NK-92 (cell line): ENCODE measurements at regions not wholly inside any gene's neighbourhood (a gene's known extent, or its start where the extent isn't known, plus 50 kb on each side); places are given as distances from the start of the nearest gene placed in this dataset.

Experiments
- DNase-seq: peaks from one replicate; lab custom pipeline; 2025; ENCODE audit not compliant: unreplicated experiment; lab: John Stamatoyannopoulos, UW

DNA sequence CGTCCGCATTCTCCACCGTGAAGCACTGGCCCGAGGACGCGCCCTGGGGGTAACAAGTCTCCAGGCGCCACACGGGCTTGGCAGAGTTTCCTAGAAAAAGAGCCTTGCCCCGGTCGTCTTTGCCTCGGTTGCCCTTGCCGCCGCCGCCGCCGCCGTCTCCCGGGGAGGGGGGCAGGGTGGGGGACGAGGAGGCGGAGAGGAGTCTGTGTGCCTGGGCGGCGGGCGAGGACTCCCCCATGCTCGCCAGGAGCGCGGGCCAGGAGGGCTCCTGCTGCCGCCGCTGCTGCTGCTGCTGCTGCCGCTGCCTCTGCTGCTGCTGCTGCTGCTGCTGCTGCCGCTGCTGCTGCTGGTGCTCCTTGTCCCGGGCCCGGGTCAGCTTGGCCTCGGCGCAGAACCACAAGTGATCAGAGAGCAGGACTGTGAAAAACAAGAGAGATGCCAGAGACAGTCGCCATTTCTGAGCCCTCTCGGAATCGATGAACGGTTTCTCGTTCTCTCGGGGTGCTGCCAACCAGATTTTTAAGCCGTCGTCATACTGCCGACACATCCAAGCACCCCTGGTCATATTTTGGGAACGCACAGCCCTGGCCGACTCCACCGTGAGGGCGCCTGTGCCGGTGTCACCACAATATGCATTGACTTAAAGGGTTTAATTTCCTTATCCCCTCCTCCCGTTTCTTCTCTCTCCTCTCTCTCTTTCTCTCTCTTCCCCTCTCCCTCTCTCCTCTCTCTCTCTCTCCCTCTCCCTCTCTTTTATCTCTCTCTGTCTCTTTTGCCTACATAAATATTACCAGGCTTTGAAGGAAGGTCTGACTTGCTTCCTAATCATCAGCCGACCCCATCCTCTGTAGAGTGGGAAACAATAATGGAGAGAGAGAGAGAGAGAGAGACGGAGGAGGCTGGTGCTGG is 349.1 kb downstream of the LIG4 start:
- no peak for DNase-seq

DNA sequence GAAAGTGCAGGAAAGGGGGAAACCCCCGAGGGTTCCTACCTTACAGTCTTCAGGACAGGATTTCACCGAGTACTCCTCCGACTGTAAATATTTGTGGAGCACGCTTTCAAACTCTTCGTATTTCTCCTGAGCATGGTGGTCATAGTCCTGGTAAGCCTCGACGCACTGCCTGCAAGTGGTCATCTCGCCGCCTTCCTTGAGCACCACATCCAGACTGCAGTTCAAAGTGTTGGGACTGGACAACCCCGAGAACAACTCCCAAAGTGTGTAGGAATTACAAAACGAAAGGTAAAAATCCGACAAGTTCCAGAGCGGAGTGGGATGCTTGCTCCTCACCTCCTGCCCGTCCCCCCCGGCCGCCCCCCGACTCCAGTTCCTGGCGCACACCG is 349.7 kb downstream of the LIG4 start:
- no peak for DNase-seq

DNA sequence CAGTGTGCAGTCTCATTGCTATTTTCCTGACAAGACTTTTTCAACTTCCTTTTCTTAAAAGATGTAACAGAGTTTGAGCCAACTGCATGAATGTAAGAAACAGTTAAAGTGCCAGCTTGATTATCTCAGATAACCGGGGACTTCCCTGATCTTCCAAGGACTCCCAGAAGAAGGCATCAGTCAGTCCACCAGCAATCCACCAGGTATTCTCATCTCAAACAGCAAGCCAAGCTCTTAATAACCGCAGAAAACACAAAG is 350.1 kb downstream of the LIG4 start:
- no peak for DNase-seq

DNA sequence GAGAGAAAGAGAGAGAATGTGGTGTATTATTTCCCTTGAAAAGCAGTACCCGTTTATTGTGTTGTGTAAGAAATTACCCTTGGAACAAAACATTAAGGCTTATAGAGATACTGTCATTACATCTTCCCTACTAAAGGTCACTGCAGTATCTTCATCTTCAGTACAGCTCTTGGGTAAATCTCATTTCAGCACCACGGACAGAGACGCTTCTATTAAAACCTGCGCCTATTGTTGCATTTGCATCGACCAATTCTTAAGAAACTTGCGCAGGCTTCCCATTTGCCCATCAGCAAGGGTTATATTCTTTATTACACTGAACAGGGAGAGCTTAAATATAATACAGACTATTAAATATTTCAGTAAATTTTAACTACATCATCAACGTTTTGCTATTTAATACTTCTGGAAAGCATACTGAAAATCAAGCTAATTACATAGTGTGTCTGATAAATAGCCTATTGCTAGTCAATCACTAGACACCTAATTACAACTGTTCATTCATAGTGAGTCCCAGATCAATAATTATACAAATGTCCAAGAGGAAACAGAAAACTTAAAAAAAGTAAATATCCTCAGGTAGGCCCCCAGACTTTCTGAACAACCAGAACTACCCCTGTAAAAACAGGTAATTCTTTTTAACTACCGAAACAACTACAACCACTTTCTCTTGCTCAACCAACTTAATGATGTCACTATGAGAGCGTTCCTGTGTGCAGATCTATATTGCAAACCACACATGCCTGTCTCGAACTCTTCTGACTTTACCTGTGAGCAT is 350.6 kb downstream of the LIG4 start:
- no peak for DNase-seq

DNA sequence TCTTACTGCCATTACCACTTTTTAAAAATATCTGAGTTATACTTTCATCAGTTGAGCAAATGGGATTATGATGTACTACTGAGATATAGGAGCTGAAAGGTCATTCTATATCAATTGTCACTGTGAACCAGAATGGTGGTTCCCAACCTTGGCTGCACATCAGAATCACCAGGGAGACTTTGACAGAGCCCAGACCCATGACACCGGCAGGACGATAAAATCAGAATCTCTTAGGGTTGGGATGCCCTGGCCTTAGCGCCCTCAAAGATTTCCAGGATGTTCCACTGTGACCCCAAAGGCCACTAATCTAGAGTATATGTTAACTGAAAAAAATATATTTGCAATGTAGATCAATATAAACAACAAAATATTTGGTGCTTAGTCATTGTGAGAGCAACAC is 355.1 kb downstream of the LIG4 start:
- DNase-seq = no peak

DNA sequence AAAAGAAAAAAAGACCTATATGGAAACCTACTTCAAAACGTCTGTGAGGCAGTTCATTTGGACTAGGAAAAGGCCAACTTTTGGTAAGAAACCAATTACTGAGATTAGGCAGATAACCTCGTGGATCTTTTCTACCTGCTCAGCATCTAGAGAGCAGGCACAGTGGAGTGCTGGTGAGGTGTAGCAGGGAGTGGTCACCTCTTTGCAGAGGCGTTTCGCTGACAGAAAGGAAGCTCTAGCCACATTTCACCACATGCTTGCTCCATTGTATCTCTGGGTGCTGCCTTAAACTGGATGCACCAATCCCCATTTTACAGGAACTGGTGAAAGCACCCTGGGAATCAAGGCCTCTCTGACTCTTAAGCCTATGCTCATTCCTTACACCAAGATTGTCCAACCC is 360.5 kb downstream of the LIG4 start:
- DNase-seq = no peak

DNA sequence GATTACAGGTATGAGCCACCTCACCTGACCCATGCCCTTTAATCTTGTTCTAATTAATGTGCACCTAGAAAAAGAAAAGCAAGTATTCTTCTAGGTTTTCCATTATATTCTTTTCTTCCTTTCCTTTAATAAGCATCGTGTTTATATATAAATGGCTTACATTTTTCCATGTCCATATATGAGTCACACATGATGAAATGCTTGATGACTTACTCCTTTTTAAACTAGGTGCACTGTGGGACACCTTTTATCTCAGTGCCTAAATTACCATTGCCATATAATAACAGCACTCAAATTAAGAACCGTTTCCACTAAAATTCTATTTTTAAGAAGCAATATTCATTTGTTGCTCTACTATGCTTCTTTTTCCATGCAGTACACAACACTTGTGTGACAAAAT is 363.3 kb downstream of the LIG4 start:
- no peak for DNase-seq

DNA sequence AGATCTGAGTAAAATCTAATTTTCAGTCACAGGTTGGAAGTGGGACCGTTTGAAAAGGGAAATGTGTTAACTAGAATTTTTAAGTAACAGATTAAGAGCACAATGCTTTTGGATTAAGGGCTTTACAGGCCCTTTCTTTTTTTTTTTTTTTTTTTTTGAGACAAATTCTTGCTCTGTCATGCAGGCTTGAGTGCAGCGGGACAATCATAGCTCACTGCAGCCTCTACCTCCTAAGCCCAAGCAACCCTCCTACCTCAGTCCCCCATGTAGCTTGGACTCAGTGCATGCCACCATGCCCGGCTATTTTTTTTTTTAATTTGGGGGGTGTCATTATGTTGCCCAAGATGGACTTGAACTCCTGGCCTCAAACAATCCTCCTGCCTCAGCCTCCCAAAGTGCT is 363.7 kb downstream of the LIG4 start:
- DNase-seq = no peak

DNA sequence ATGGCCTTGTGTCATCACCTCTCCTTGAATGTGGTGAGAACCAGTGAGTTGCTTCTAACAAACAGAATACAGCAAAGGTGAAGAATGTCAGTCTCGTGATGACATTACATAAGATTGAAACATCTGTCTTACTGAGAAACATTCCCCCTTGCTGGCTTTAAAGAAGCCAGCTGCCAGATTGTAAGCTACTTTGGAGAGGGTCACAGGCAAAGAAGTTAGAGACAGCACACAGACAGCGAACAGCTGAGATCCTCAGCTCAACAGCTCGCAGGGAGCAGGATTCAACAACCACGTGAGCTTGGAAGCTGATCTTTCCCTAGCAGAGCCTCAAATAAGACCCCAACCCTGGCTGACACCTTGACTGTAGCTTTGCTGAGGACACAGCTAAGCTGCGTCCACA is 367.9 kb downstream of the LIG4 start:
- DNase-seq = no peak

GRCh38 chr13:107846642-107847041 is 368.7 kb downstream of the LIG4 start:
- no peak for DNase-seq

GRCh38 chr13:107845911-107846310 is 369.4 kb downstream of the LIG4 start:
- no peak for DNase-seq

DNA sequence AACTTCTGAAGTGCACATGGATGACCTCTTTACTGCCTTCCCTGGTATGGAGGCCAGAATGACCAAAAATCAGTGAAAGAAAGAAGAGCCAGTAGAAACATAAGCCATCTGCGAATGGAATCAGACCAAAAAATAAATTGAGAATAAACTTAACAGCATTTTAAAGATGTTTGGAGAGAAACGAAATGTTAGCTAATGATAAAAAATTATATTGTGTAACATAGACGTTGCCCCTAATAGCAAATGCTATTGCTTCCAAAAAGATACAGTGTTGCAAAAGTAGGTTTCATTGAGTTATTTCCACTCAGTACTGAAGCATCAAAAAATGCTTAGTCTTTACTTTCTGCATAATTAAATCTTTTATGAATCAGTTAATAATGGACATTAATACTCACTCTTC is 371.7 kb downstream of the LIG4 start:
- no peak for DNase-seq

DNA sequence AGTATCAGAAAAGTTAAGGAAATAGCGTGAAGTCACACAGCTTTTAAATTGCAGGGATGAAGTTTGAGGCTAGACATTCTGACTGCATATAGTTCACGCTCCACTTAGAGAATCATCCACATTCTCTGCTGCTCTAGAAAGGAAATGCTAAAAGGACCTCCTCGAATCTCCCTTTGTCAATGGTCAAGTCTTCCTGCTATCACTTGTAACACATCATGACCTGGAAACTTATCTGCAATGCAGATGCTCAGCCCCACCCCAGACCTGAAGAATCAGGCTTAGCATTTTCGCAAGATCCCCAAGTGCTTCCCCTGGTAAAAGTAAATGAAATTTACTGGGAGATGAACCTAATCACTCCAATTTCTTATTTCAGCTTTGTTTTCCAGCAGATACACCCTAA is 372.1 kb downstream of the LIG4 start:
- DNase-seq = no peak

- no peak for DNase-seq
Measured at GRCh38 chr13:107842562-107843180, 372.7 kb downstream of the LIG4 start.

DNA sequence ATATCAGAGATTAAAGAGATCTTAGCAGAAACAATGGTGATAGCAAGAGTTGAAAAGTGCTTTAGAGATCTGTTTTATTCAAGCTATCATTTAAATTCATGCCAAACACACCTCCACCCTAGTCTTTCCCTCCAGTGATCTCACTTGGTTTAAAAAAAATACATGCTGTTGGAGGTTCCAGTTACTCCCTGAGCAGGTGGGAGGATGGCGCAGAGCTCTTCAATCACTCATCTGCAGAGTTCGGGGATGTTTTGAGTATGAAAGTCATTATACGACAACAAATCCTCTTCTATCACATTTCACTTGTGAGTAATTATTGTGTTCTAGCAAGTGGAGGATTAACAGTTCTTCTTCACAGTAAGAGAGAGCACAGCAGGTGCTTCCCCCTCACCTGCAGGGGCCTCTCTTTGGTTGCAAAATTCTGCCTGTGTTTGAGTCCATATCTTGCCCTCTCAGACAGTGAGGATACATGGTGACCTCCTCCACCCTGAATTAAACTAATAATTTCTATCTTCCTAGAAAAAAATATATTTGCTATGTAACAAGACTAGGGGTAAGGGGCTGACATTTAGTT is 376.7 kb downstream of the LIG4 start:
- DNase-seq = no peak

- no peak for DNase-seq
Measured at GRCh38 chr13:107836685-107837084, 378.7 kb downstream of the LIG4 start.

DNA sequence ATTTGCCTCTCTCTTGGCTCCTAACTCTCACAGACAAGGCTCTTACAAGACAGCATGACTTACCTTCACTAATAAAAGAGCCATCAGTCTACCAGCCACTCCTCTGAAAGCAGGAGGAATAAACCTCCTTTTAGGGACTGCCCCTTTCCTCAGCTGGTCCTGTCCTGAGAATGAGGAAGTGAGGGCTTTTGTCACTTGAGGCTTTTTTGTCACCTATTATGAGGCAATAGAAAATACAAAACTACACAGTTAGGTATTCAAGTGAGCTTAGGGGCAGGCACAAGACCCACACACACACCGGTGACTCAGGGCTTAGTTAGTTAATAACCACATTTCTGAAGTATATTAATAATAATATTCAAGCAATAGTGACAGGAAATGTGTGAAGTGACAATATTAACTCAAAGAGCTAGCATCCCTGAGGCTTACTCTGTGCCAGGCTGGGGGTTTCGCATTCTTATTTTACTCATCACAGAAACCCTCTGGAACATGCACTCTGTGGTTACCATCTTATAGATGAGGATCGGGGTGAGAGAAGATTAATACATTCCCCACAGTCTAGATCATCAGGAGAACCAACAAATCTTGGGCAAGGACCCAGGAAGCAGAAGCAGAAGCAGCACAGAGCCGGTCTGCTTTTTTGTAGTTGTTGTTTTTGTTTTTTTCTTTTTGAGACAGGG is 379.9 kb downstream of the LIG4 start:
- no peak for DNase-seq

DNA sequence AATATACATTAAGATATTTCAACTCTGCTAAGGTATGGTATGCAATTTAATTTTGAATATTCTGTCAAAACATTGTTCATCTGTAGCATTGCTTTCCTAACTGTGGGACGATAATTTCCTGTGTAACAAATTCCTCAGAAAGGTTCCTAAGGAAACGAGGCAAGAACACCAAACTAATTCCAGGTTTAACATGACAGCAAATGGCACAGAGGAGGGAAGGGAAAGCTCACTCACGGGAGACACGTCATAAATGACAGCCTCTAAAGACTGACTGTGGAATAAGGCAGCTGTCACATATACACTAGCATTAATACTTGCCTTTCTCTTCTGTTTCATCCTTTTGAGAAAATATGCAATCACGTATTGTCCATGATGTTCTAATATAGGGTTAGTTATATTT is 380.6 kb downstream of the LIG4 start:
- DNase-seq = no peak

- no peak for DNase-seq
Measured at GRCh38 chr13:107834281-107834680, 381.1 kb downstream of the LIG4 start.

- DNase-seq = no peak
Measured at GRCh38 chr13:107832500-107833100, 382.7 kb downstream of the LIG4 start.

DNA sequence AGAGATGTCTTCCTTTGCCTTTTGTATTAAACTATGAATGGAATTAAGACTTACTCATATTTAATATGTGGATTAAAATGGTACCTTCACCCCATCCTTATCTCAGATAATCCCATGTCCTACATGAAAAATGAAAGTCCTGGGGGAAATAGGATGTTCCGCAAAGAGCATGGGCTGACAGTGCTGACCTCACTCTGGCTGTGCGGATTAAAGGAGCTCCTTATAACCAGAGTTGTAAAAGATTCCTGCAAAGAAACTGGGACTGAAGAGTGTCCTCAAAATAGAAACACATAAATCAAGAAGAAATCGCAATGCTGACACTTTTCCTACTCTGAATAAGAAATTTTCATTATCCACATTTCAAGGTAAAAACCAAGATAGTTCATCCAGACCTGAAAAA is 384.5 kb downstream of the LIG4 start:
- no peak for DNase-seq
